GM19372 (cell line): ENCODE measurements at regions not wholly inside any gene's neighbourhood (a gene's known extent, or its start where the extent isn't known, plus 50 kb on each side); places are given as distances from the start of the nearest gene placed in this dataset.

ENCODE experiments used
- ATAC-seq: cut with Tn5 transposase; IDR thresholded peaks from one replicate; pipeline ENCODE4 v1.9.1; 2021; ENCODE audit warnings: mild to moderate bottlenecking, low read depth, moderate library complexity; ENCODE audit not compliant: unreplicated experiment

DNA sequence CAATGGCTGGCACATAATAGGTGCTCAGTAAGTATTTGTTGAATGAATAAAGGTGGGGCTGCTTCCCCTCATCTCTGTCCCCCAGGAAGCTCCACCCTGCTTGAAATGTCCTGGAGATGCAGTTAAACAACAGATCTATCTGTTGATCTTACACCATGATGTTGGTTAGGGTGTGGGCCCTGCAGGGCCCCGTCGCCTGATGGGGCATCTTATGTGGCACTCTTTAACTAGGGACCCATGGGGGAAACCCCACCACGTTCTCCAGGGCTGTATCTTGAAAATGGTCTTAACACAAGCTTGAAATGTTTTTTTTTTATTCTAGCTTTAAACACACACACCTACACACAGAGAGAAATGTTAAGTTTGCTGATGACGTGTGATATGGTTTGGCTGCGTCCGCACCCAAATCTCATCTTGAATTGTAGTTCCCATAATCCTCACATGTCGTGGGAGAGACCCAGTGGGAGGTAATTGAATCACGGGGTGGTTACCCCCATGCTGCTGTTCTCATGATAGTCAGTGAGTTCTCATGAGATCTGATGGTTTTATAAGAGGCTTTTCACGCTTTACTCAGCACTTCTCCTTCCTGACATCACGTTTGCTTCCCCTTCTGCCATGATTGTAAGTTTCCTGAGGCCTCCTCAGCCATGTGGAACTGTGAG is 741.7 kb downstream of the VRK1 start:
- no peak for ATAC-seq

GRCh38 chr14:97539411-97539795 is 742.2 kb downstream of the VRK1 start:
- no peak for ATAC-seq

DNA sequence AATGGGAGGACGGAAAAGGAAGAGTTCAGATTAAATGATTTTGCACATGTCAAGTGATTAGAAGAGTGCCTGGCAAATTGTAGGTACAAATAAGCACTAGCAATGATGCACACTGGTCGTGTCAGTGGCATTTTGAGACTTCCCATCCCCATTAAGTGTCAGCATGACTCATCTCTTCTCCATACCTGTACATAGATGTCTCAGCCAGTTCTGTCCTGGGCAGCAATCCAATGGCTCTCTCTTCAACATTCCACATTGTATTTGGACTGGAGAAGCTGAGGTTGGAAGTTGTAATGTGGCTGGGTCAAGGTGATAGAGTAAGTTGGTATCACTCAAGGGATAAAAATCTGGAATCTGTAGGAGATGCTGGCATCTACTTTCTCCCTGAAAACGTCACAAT is 742.7 kb downstream of the VRK1 start:
- ATAC-seq: no peak

GRCh38 chr14:97543221-97543620 is 746.0 kb downstream of the VRK1 start:
- no peak for ATAC-seq

- no peak for ATAC-seq
These were observed 746.6 kb downstream of the VRK1 start for GRCh38 chr14:97543816-97544215.

GRCh38 chr14:97544571-97544970 is 747.4 kb downstream of the VRK1 start:
- no peak for ATAC-seq

DNA sequence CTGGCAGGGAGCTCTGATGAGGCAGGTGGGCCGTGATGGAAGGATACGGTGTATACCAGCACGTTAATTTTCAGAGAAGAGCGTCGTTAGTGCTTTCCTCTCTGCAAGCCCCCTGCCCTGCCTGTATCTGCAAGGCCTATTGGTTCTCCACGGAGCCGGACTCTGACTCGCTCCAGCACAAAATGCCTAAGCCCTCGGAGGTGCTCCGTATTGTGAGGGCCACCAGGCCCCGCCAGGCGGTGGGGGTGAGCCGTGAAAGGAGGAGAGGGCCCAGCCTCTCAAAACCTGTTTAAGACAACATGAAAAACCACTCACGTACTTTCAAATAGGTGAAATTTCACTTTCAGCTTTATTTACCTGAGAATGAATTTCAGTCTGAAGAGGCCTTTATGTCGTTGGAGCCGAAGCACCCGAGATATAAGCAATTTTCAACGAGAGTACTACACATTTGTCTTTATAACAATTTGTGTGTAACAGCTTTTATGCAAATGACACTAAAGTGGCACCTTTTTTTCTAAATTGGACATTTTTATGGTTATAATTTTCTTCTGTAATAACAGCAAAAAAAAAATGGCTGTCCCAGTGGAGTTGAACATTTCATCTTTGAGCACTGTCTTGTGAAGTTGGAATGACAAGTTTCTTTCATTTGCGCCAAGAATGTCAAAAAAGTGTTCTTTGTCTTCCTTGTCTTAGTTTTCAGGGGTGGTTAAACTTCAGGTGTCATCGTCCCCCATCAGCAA is 749.5 kb downstream of the VRK1 start:
- no peak for ATAC-seq

GRCh38 chr14:97550463-97550862 is 753.3 kb downstream of the VRK1 start:
- ATAC-seq: no peak

GRCh38 chr14:97554597-97554996 is 757.4 kb downstream of the VRK1 start:
- ATAC-seq: no peak

DNA sequence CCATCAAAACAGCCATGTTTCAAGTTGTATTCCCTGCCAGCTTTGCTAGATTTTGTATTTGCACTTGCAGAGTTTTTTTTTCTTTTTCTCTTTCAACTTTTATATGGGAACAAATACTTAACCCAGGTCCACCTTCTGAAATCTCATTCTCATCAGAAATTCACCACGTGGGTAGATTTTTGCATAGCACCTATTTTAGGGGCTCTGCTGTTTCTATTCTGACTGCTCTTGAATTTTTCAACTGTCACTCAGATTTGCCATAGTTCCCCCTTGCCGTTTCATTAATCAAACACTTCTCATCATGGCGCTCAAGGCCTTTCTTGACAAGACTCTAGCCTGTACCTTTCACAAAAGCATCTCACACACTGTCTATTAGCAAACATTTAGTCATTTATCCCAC is 767.2 kb downstream of the VRK1 start:
- no peak for ATAC-seq

GRCh38 chr14:97571201-97571600 is 774.0 kb downstream of the VRK1 start:
- no peak for ATAC-seq

GRCh38 chr14:97571866-97572555 is 774.8 kb downstream of the VRK1 start:
- no peak for ATAC-seq

DNA sequence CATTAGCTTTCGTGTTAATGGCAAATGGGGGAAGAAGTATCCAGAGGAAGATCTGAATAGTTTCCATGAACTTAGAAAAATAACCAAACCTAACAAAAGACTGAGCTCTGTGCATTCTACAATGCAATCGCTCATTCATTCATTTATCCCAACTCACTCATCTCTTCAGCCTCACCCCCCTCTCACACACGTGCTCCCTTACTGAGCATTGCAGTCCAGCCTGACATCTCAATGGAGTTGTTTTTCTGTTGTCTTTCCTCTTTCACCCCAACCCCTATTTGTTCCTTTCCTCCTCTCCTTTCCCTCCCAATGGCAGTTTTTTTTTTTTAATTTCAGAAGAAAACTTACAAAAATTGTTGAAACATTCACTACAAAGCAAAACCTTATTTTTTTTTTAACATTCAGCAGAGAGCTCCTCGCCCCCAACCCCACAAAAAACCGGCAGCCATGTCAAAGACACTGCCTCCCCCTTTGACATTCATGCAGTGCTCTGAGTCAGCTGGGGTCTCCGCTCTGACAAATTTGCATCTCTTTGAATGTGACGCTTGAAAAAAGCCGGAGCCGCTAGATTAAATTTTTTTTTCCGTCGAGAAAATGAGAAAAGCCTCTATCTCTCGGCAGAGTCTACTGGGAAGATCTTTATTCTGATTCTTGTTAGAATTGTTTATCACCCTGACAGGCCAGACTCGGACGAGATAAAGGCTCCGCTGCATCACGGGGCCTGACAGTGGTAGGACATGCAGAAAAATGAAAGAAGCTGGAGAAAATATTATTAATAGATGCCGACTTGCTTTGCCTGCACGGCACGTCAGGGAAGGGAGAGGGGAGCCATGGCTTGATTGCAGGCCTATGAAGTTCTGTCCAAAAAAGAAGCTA is 775.6 kb downstream of the VRK1 start:
- ATAC-seq: no peak

GRCh38 chr14:97575677-97576076 is 778.5 kb downstream of the VRK1 start:
- no peak for ATAC-seq

GRCh38 chr14:97578982-97579548 is 781.9 kb downstream of the VRK1 start:
- no peak for ATAC-seq

DNA sequence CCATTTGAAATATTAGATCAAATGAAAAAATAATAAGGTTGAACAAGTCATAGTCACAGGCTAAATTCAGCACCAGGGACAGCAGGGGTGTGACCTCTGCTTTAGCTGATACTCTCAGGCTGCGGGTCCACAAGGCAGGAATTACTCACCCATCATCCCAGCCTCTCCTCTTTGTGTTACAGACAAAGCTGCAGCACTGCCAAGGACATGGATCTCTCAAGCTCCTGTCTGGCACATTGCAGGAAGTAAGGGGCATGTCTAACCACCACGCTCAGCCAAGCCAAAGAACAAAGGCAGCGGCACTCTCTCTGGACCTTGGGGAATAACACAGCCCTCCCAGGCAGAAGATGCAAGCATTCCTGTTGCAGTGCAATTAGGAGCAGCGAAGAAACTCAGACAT is 783.8 kb downstream of the VRK1 start:
- no peak for ATAC-seq

GRCh38 chr14:97582022-97582421 is 784.8 kb downstream of the VRK1 start:
- ATAC-seq: no peak

DNA sequence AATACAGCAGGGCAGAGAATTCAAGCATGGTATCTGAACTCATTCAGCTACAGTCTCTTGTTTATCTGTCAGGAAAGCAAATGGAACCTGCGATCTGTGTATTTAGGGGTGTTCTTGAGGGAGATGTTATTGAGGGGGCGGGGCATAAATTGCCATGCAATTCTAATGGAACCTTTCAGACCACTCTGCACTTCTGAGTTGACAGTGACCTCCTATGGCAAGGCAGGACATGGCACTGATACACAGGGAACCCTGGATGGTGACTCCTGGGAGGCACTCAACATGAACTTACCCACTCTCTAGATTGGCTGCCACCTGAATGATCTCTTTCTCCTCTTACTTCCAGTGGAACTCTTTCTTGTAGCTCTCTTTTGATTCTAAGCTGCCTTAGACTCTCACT is 787.3 kb downstream of the VRK1 start:
- ATAC-seq: no peak

GRCh38 chr14:97592341-97592980 is 795.3 kb downstream of the VRK1 start:
- no peak for ATAC-seq

DNA sequence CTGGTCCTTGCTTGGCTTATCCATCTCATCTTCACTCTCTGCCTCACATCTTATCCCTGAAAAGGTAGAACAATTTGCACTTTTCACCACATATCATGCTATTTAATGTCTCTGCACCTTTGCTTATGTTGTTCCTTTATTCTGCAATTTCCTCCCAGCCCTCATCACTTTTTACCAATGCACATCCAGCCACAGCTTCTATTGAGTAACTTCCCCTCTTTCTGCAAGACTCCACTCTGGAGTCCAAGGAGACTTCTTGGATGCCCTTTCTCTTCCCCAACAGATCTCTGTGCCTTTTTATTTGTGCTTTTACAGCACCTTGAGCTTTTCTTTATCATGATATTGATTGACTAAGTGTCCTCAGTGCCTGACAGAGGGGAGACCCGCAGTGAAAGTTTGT is 797.1 kb downstream of the VRK1 start:
- no peak for ATAC-seq
